C4-2B (cell line): ENCODE measurements at regions not wholly inside any gene's neighbourhood (a gene's known extent, or its start where the extent isn't known, plus 50 kb on each side); places are given as distances from the start of the nearest gene placed in this dataset.

Experiments used
- H3K27ac ChIP-seq: fragments of 450-650 bp; 2 replicates; pipeline ENCODE4 v1.5.1; 2017
- CTCF ChIP-seq: fragments of 450-650 bp; conservative IDR thresholded peaks from 2 replicates; pipeline ENCODE4 v1.5.1; 2017; ENCODE audit warnings: mild to moderate bottlenecking
- ZFX ChIP-seq: fragments of 450-650 bp; IDR thresholded peaks from 2 replicates; pipeline ENCODE4 v1.6.1; 2017

- TF ChIP-seq CTCF (no peak), ZFX (no peak)
- no peak overlapping the region for H3K27ac ChIP-seq
Measured at GRCh38 chr5:158212917-158213316, 354.0 kb upstream of the CLINT1 start.

DNA sequence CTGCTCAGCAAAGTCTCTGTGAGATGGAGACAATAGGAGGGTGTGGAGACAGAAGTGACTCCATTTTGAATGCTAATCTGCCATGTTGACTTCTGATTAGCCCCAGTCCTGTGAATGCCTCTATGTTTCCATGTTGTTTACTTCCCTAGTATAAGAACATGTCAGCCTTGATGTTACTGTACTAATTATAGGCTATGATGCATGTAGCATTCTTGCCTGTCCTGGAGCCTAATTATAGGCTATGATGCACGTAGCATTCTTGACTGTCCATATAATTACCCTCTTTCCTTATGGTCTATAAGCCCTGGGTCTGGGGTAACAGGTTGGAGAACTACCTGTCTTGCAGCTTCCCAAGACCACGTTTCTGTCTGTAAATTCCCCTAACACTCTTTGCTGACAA, 353.3 kb upstream of the CLINT1 start:
- H3K27ac ChIP-seq, result no peak overlapping the region
- TF ChIP-seq ZFX (no peak), CTCF (no peak)

DNA sequence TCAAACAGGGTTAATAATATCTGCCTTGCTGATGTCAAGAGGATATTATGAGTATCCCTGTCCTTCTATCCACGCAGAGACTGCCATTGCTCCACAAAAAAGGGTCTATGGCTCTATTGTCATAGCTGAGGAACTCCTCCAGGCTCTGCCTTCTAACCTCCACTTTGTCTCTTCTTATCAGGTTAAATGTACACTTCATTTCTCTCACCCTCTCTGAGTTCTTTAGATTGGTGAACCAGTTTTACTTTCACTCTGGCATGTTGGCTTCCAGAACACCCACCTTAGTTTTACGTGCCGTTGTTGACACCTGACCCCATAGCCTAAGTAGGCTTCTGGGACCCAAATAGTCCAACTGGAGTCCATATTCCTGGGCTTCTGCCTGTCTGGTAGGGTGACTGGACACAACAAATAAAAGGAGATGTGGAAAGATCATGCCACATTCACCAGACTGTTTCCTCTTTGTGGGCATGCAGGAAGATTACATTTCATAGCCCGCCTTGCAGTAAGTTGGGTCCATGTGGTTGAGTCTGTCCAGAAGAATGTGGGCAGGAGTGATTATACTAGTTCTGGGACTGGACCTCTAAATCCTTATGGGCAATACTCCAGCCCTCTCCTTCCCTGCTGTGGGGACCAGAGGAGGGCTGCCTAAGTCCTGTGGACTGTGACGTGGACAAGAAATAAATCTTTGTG, 350.4 kb upstream of the CLINT1 start:
- no peak overlapping the region for H3K27ac ChIP-seq
- no peak for TF ChIP-seq ZFX
- no peak for TF ChIP-seq CTCF

DNA sequence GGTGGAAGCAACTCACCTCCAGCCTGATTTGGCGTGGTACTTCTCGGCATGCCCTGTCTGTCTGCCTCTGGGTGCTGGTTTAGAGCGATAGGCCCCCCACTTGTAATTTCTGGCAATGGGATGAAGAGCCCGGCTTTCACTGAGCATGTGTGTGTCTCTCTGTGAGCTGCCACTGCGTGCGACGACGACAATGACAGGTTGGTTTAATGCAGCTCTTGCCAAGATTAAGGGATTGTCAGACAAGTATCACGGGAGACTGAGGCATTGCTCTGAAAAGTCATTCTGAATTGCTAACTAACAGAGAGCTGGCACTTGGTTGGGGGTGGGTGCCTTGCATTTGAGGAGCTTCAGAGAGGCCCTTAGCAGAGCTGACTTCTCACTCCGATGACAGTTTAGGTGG, 348.8 kb upstream of the CLINT1 start:
- no peak for TF ChIP-seq ZFX
- TF ChIP-seq CTCF, result no peak
- no peak overlapping the region for H3K27ac ChIP-seq

DNA sequence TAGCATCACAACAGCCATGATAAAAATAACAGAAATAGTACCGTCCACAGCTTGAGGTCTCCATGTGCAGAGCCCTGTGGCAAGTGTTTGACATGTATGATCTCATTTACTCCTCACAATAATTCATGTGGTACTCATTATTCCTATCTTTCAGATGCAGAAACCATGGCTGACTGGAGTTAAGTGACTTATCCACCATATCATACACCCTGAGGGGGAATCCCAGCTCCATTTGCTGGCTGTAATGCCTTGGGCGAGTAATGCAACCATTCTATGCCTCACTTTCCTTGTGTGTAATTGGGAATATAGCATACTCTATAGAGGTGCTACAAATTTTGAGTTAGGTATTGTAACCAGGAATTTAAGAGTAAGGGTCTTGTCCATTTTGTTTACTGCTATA, 347.0 kb upstream of the CLINT1 start:
- no peak overlapping the region for H3K27ac ChIP-seq
- TF ChIP-seq CTCF (no peak), ZFX (no peak)

GRCh38 chr5:158203261-158203660, 344.3 kb upstream of the CLINT1 start:
- H3K27ac ChIP-seq, result no peak overlapping the region
- TF ChIP-seq ZFX (no peak), CTCF (no peak)

DNA sequence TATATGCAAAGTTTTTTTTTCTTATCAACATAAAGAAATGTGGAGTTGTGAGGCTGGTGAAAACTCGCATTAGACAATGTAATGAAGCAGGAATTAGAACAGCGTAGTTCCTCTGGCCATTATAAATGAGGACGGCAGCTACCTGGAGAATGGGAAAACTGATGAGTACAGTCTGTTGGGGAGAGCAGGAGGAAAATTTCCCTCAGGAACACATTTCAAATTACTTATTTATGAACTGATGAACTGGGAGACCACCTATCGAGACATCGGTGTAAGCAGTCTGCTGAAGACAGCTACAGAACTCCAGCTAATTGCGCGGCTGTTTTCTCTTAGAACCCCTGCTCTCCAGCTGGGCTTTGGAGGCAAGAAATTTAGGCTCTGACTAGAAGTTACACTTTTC, 343.9 kb upstream of the CLINT1 start:
- no peak for TF ChIP-seq CTCF
- TF ChIP-seq ZFX, result no peak
- H3K27ac ChIP-seq, result no peak overlapping the region
